Endothelial cell of umbilical vein (primary cell): ENCODE measurements at regions not wholly inside any gene's neighbourhood (a gene's known extent, or its start where the extent isn't known, plus 50 kb on each side); places are given as distances from the start of the nearest gene placed in this dataset.

Experiments
- BruUV-seq: library from RNA; stranded (reverse); fragments of 400-500 nt; replicated peaks from 2 replicates; lab custom pipeline; 2021; lab: Mats Ljungman, UMichigan
- CTCF ChIA-PET: fragments of 300-600, 350-600 bp; sonication (Branson Sonifier 250); formaldehyde crosslinking; loops from one replicate; lab custom pipeline; 2021; ENCODE audit warnings: antibody characterized with exemption, inconsistent platforms; lab: Charles Lee
- POLR2A ChIA-PET: fragments of 300-600, 350-600 bp; sonication (Branson Sonifier 250); formaldehyde crosslinking; loops from one replicate; lab custom pipeline; 2021; ENCODE audit warnings: antibody characterized with exemption, inconsistent platforms; lab: Charles Lee
- DNase-seq: peaks from one replicate; pipeline ENCODE4 v3.0.0-alpha.2; 2011; ENCODE audit warnings: low read depth, low spot score
- FAIRE-seq: peaks from 2 replicates; lab custom pipeline; 2011; peaks lifted over from hg19 to GRCh38; lab: Jason Lieb, UNC
- H2AFZ ChIP-seq: 2 replicates; pipeline ENCODE4 v1.6.0; 2012; ENCODE audit warnings: low read depth, low read length, control low read depth, inconsistent platforms
- H3K27ac ChIP-seq: 2 replicates; pipeline ENCODE4 v1.5.1; 2011; ENCODE audit warnings: low read depth, mild to moderate bottlenecking, control low read depth, low read length, moderate library complexity; ENCODE audit not compliant: insufficient read depth
- H3K27me3 ChIP-seq, 2 experiments: 2 replicates each; pipeline versions ENCODE4 v1.6.0 to v1.6.1; 2011; ENCODE audit warnings: low read length in 2 of 2, mixed read lengths in 1 of 2; ENCODE audit not compliant: control insufficient read depth in 2 of 2, insufficient read depth in 2 of 2
- H3K36me3 ChIP-seq, 2 experiments: 2 replicates in 1 of 2; 3 replicates in 1 of 2; pipeline ENCODE4 v1.5.1; 2011; ENCODE audit warnings: low read length in 2 of 2, mild to moderate bottlenecking in 1 of 2, moderate library complexity in 1 of 2; ENCODE audit not compliant: control insufficient read depth in 2 of 2, insufficient read depth in 2 of 2; ENCODE audit errors: extremely low read depth in 1 of 2
- H3K4me1 ChIP-seq: 3 replicates; pipeline ENCODE4 v1.5.1; 2011; ENCODE audit warnings: mild to moderate bottlenecking, low read length; ENCODE audit not compliant: control insufficient read depth, insufficient read depth; ENCODE audit errors: extremely low read depth
- H3K4me2 ChIP-seq: 2 replicates; pipeline ENCODE4 v1.6.1; 2011; ENCODE audit warnings: low read length, control low read depth, mixed read lengths; ENCODE audit not compliant: insufficient read depth
- H3K4me3 ChIP-seq, 3 experiments: fragments of 200-600 bp in 1 of 3; sonication (generic), shearing (Covaris generic) in 1 of 3; replicated peaks in 1 of 3; 2 replicates each; pipeline ENCODE4 v1.5.1; 2011 to 2016; ENCODE audit warnings: control low read depth in 3 of 3, low read length in 3 of 3, mild to moderate bottlenecking in 2 of 3, inconsistent platforms in 1 of 3, low read depth in 1 of 3, moderate library complexity in 1 of 3; ENCODE audit not compliant: insufficient read depth in 1 of 3
- H3K79me2 ChIP-seq: 2 replicates; pipeline ENCODE4 v1.6.0; 2012; ENCODE audit warnings: low read length, inconsistent platforms; ENCODE audit not compliant: control insufficient read depth, insufficient read depth
- H3K9ac ChIP-seq: replicated peaks from 2 replicates; pipeline ENCODE3; 2011; ENCODE audit warnings: low read length, control low read depth; ENCODE audit not compliant: insufficient read depth; ENCODE audit errors: extremely low read depth
- H3K9me1 ChIP-seq: replicated peaks from 3 replicates; pipeline ENCODE4 v1.6.0; 2011; ENCODE audit warnings: mild to moderate bottlenecking, low read length; ENCODE audit not compliant: control insufficient read depth, insufficient read depth; ENCODE audit errors: extremely low read depth
- H3K9me3 ChIP-seq: replicated peaks from 2 replicates; pipeline ENCODE4 v1.5.1; 2012; ENCODE audit warnings: low read length, inconsistent platforms; ENCODE audit not compliant: control insufficient read depth, insufficient read depth
- H4K20me1 ChIP-seq: replicated peaks from 2 replicates; pipeline ENCODE3; 2011; ENCODE audit warnings: mild to moderate bottlenecking, low read length; ENCODE audit not compliant: control insufficient read depth, insufficient read depth; ENCODE audit errors: extremely low read depth
- CTCF ChIP-seq, 2 donors: IDR thresholded peaks; 1 replicate in 1 of 2; 2 replicates in 1 of 2; pipeline ENCODE4 v1.5.1; 2011; ENCODE audit warnings: low read length in 2 of 2, mild to moderate bottlenecking in 2 of 2, moderate library complexity in 2 of 2, control low read depth in 1 of 2, inconsistent platforms in 1 of 2, low read depth in 1 of 2; ENCODE audit not compliant: insufficient read depth in 1 of 2; ENCODE audit errors: extremely low read depth in 1 of 2
- EZH2 ChIP-seq: IDR thresholded peaks from 2 replicates; pipeline ENCODE4 v1.6.1; 2012; ENCODE audit warnings: borderline replicate concordance, low read depth, mild to moderate bottlenecking, moderate library complexity, low read length, inconsistent platforms; ENCODE audit not compliant: severe bottlenecking
- FOS ChIP-seq: IDR thresholded peaks from 2 replicates; pipeline ENCODE4 v1.6.1; 2011; ENCODE audit warnings: mild to moderate bottlenecking, low read length, moderate library complexity, borderline replicate concordance; ENCODE audit not compliant: insufficient read depth
- GATA2 ChIP-seq: IDR thresholded peaks from 2 replicates; pipeline ENCODE4 v1.7.0; 2011; ENCODE audit warnings: low read depth, mild to moderate bottlenecking, moderate library complexity, mixed read lengths, low read length; ENCODE audit not compliant: insufficient read length, insufficient read depth
- JUN ChIP-seq: IDR thresholded peaks from 2 replicates; pipeline ENCODE4 v1.6.1; 2011; ENCODE audit warnings: borderline replicate concordance, low read depth; ENCODE audit not compliant: insufficient read length, insufficient read depth
- POLR2AphosphoS5 ChIP-seq: IDR thresholded peaks from 2 replicates; pipeline ENCODE4 v1.6.1; 2012; ENCODE audit warnings: low read depth, mild to moderate bottlenecking, control low read depth, low read length, moderate library complexity; ENCODE audit not compliant: insufficient read depth
- dilution Hi-C: fragments of 300-500 bp; cut with MboI; formaldehyde crosslinking; loops from one replicate; pipeline ENCODE4 v1.15.0; 2019; ENCODE audit warnings: low sequenced_read_pairs; ENCODE audit not compliant: extremely low pct_ligation_motif_present
- intact Hi-C: fragments of 100-400 bp; cut with micrococcal nuclease; formaldehyde crosslinking; loops from one replicate; pipeline ENCODE4 v1.10.0; 2022

DNA sequence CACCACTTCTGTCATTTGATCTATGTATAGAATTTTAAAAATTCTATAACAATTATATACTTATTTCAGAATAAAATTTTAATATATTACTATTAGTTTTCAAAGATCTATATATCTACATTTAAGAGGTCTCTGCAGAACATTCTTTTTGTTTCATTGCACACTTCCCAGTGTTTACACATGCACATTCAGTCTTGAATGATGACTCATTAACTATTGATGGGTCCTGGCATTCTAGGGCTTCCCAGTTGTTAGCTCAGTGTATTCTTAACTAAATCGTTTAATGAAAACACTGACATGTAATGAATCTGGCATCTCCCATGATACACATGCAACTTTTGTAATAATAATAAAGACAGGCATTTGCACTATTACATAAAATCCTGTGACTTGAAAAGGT lies 324.6 kb downstream of the KLF12 start:
- Histone ChIP-seq H2AFZ (no peak overlapping the region), H3K4me3 (no peak overlapping the region), H3K9ac (no peak overlapping the region), H3K79me2 (no peaks in the 10 kb centered on the region), H3K9me1 (no peaks in the 10 kb centered on the region), H3K27ac (no peak overlapping the region), H3K9me3 (no peaks in the 10 kb centered on the region), H3K36me3 (no peaks in the 10 kb centered on the region), H4K20me1 (no peaks in the 10 kb centered on the region), H3K27me3 (no peaks in the 10 kb centered on the region), H3K4me2 (no peak overlapping the region), H3K4me1 (peaks cover 10% of the 10 kb centered on the region)
- ChIA-PET POLR2A (no interaction called here), CTCF (interaction anchor here (1.1 kb wide), 1 partner anchor 14 kb away, joined by 3 read pairs; no protein-coding TSS in a partner anchor)
- BruUV-seq: no TSS peak
- intact Hi-C loops: no loop called here
- FAIRE-seq: peak; percentile 49
- peak; percentile 69 for TF ChIP-seq JUN
- no peak for TF ChIP-seq EZH2
- TF ChIP-seq GATA2: no peak
- TF ChIP-seq CTCF (IDR thresholded peaks at IDR 0.05; ENCODE audit: extremely low read depth in 1 of 2, insufficient read depth in 1 of 2, low read depth in 1 of 2, low read length in 2 of 2): no peak
- TF ChIP-seq FOS: peak; percentile 48
- TF ChIP-seq POLR2AphosphoS5: no peak
- dilution Hi-C loops: no loop called here
- peak; percentile 64 for DNase-seq
